HG02885 (cell line): ENCODE measurements at regions not wholly inside any gene's neighbourhood (a gene's known extent, or its start where the extent isn't known, plus 50 kb on each side); places are given as distances from the start of the nearest gene placed in this dataset.

Experiments used
- ATAC-seq: cut with Tn5 transposase; IDR thresholded peaks from one replicate; pipeline ENCODE4 v1.9.1; 2021; ENCODE audit warnings: mild to moderate bottlenecking; ENCODE audit not compliant: unreplicated experiment, poor library complexity

DNA sequence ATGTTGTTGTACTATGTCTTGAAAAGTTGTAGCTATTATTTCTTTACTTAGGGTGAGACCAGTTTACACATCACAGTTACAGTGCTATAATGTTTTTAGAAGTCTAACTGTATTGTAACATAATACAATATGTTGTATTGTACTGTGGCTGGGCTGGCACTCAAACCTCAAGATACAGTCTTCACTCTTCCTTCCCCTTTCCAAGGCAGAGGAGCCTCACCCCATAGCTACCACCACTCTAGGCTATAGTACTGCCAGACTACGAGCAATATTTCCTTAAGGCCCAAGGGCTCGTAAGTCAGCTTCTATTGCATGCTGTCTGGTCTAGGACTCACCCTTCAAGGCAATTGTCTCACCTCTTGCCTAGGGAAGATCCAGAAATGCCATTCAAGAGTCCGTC lies 597.7 kb downstream of the OTOL1 start:
- no peak for ATAC-seq

DNA sequence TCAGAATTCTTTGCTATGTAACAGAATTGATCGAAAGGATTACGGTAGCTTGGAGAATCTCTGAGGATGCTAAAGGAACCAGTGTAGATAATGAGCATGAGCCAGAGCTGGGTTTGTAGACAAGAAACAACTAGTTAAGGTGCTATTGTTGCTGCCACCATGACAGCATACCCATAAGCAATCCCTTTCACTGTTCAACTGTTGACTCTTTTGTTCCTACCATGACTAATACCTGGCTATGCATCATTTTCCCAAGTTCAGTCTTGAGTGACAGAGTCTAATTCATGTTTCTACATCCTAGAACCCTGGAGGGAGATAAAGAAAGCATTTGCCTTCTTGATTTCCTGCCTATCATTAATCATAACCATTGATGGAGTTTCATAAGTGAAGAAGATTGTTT lies 600.3 kb downstream of the OTOL1 start:
- ATAC-seq: no peak

- no peak for ATAC-seq
These were observed 607.2 kb downstream of the OTOL1 start for GRCh38 chr3:162103808-162104207.

DNA sequence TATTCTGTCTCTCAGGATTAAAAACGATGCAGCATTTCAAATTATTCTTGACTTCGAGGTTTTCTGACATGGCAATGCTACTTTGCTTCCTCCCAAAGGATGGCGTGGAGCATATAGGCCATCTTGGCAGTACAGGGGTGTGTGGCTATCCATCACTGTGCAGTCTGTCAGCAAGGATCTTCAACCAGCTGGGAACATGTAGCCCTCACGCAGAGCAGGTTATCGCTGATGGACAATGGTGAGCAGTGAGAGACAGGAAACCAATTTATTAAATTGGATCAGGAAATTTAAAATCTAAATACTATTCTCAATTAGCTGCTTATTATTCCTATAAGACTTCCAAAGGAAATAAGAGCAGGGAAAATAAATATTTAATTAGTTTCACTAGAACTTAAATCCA lies 615.3 kb downstream of the OTOL1 start:
- ATAC-seq: no peak

DNA sequence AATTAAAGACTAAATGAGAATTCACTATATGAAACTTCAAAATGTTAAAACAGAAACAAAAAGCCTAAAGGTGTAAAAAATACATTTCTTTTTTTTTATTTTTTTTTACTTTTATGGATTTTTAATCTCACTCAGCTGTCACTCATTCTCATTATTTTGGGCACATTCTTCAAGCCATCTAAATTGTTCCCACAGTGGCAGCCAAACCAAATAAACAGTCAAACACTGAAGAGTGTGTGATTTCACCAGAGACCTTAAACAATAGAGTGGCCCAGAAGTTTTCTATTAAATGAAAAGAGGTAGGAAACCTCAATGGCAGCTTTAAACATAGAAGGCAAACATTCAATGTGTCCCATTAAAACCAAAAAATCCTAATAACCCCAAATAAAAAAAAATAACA lies 616.1 kb downstream of the OTOL1 start:
- no peak for ATAC-seq

DNA sequence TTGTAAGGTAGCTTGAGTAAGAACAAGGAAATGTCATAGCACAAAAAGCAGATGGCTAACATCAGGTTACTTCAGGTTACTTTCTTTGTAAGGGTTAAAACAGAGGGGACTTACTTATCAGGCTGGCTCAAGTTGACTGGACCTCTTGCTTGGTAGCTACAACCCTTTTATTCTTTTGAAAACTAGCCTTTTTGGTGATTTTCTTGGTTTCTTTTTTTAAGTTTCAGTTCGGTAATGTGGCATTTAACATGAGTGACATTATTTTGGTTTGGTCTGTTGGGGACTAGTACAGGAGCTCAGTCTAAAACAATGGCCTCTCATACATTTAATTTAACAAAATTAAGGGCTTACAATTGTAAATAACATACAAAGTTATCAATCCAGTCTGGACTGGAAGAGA lies 621.4 kb downstream of the OTOL1 start:
- no peak for ATAC-seq

DNA sequence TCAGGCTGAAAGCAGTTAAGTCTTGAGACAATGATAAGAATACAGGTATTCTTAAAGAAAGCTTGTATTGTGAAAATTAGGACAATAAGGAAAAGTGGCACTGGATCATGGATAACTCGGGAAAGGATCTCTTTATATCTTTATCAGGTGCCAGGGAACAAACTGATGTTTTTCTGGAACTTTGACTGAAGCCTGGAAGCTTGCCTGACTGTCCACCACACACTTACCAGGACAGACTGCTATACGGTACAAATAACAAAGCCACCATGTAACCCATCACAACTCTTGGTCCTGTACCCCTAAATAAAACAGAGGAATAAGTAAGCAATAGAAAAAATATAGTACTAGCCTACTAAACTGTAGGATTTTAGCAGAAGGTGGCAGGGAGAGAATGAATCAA lies 623.0 kb downstream of the OTOL1 start:
- ATAC-seq: no peak

- ATAC-seq: no peak
These were observed 625.8 kb downstream of the OTOL1 start for GRCh38 chr3:162122405-162122804.

- ATAC-seq: no peak
These were observed 629.2 kb downstream of the OTOL1 start for GRCh38 chr3:162125790-162126189.

- ATAC-seq: no peak
These were observed 634.0 kb downstream of the OTOL1 start for GRCh38 chr3:162130582-162130981.

GRCh38 chr3:162132981-162133380 lies 636.4 kb downstream of the OTOL1 start:
- ATAC-seq: no peak

DNA sequence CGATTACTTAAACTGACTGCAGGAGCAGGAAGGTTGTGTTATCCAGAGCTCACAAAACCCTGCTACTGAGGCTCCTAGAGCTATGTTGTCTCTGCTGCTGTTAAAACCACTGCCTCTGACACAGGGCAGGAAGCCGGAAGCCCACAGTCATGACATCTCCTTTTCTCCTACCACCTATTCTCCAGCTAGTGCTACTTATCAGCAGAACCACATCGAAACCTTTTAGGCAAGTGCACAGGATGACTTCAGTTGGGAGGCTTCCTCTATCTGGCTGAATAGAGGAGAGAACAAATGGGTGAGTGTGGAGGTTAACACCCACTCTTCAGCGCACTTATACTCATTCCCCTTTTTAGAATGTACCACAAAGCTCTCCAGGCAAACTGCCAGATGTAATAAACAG lies 638.0 kb downstream of the OTOL1 start:
- ATAC-seq: peak; percentile 38

DNA sequence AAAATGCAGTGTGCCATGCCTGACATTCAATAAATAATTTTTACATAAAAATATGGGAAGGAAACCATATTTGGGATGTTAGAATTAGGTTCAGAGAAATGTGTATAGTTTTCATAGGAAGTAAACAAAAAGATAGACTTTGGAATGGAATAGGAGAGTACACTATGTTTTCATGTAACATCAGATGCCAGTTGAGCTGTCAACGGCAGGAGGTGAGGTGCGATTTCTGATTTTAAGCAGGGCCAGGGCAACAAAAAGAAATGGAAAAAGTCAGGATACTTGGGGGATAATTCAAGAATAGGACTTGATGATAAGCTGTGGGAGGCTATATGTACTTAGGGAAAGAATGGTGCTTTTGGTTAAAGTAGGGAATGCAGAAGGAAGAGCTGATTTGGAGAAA lies 639.5 kb downstream of the OTOL1 start:
- no peak for ATAC-seq

- ATAC-seq: no peak
These were observed 641.9 kb downstream of the OTOL1 start for GRCh38 chr3:162138509-162138908.

- ATAC-seq: no peak
These were observed 643.2 kb downstream of the OTOL1 start for GRCh38 chr3:162139841-162140240.

DNA sequence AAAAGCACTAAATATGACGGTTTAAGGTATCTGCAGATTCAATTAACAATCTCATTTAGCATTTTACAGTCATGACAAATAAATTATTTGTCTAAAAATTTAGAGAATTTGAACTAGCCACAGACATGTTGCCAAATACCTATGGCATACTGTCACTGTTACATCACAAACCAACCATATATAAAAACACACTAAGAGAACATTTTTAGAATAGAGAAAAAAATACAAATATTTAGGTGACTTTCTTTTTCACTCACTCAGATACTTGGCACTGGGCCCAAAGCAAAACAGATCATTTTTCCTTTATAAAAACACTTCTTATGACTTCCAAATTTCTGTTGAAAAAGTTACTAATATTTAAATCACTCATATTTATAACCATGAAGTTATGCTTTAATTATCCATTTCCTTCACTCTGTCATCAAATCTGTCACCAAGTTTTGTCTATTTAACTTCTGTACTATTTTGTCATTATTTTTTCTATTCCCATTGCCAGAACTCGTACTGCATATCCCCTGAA lies 644.7 kb downstream of the OTOL1 start:
- ATAC-seq: no peak

GRCh38 chr3:162142511-162142910 lies 645.9 kb downstream of the OTOL1 start:
- no peak for ATAC-seq

GRCh38 chr3:162143180-162143579 lies 646.6 kb downstream of the OTOL1 start:
- no peak for ATAC-seq

GRCh38 chr3:162147996-162148395 lies 651.4 kb downstream of the OTOL1 start:
- no peak for ATAC-seq

DNA sequence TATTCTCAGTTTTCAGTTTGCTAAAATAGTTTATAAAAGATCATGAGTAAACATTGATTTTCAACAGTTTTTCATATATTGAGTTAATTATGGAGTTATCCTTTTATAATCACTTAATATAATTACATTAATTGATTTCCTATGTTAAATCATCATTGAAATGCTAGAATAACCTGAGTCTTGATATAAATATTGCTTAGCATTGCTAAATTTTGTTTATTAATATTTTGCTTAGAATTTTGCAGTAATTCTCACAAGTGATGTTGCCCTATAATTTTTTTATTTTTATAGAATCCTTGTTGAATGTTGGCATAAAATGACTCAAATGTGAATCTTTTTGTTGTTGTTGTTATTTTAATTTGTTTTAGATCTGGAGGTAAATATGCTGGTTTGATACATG lies 654.2 kb downstream of the OTOL1 start:
- no peak for ATAC-seq

DNA sequence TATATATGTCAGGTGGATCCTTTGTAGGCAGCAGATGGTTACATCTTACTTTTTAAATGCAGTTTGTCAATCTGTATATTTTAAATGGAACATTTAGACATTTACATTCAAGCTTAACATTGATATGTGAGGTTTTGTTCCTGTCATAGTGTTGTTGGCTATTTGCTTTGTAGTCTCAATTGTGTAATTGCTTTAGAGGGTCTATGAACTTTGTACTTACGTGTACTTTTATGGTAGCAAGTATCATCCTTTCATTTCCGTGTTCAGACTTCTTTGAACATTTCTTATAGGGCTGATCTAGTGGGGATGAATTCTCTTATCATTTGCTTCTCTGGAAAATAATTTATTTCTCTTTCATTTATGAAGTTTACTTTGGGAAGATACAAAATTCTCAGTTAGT lies 656.0 kb downstream of the OTOL1 start:
- no peak for ATAC-seq

DNA sequence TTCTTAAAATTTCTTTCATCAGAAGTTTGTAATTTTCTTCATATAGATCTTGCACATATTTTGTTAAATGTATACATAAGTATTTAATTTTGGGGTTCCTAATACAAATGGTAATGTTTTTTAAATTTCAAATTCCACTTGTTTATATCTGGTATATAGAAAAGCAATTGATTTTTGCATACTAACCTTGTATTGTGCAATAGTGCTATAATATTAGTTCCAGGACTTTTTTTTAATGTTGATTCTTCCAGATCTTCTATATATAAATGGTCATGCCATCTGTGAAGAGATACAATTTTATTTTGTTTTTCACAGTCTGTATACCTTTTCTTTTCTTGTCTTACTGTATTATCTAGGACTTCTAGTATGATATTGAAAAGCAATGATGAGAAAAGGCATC lies 665.0 kb downstream of the OTOL1 start:
- ATAC-seq: no peak

DNA sequence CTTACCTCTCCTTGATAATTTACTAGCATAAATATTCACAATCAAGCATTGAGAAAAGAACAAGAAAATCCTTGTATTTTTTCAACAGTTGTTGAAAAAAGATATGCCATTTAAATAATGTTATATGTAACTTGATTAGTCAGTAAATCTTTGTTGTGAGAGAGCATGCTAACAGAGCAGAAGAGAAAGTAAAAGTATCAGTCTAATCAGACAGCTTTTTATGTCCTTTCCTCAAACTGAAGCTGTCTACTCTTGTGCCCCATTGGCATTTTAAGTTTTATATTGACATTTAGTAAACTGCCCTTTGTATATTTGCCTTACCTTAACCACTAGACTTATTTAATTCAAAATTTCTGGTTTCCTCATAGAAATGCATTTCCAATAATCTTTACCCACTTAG lies 668.7 kb downstream of the OTOL1 start:
- no peak for ATAC-seq
